GM18498 (cell line): ENCODE measurements at regions not wholly inside any gene's neighbourhood (a gene's known extent, or its start where the extent isn't known, plus 50 kb on each side); places are given as distances from the start of the nearest gene placed in this dataset.

Source experiments
- ATAC-seq: cut with Tn5 transposase; IDR thresholded peaks from one replicate; pipeline ENCODE4 v1.9.1; 2021; ENCODE audit warnings: mild to moderate bottlenecking, moderate library complexity; ENCODE audit not compliant: unreplicated experiment

- ATAC-seq = no peak
Measured at GRCh38 chr2:155100261-155100660, 401.8 kb downstream of the KCNJ3 start.

GRCh38 chr2:155099784-155100183 lies 401.3 kb downstream of the KCNJ3 start:
- no peak for ATAC-seq

DNA sequence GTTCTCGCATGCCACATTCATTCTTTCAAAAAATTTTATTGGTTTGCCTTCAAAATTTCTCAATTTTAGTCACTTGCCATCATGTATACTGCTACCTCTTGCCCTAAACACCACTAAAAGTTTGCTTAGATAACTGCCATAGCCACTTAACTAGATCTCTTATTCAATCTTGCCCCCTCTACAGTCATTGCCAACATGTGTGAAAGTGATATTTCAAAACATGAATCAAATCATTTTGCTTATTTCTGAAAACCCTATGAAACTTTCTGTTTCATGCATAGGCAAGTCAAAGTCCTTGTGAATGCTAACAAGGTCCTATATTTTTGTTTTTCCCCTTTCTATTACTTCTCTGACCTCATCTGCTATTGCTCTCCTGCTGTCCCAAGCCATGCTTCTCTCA lies 397.1 kb downstream of the KCNJ3 start:
- ATAC-seq = no peak

GRCh38 chr2:155080373-155080772 lies 381.9 kb downstream of the KCNJ3 start:
- ATAC-seq = no peak

- ATAC-seq = no peak
Measured at GRCh38 chr2:155070489-155070888, 372.0 kb downstream of the KCNJ3 start.

- ATAC-seq = no peak
Measured at GRCh38 chr2:155062922-155063258, 364.4 kb downstream of the KCNJ3 start.

- no peak for ATAC-seq
Measured at GRCh38 chr2:155062250-155062921, 363.9 kb downstream of the KCNJ3 start.

GRCh38 chr2:155060896-155061295 lies 362.4 kb downstream of the KCNJ3 start:
- ATAC-seq = no peak

DNA sequence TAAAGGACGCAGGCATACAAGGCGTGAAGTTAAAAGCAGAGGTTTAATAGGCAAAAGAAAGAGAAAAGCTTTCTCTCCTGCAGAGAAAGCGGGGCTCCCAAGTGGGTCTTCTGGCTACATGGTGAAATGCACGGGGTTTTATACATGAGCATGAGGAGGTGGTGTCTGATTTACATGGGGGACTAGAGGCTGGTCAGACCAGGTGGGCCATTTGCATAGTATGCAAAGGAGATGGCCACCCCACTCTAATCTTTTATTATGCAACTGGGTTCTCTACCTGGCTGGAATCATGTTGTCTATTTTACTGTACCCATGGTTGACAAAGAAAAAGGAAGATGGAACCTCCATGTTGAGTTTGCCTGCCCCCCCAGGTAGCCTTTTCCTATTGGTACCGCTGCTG lies 356.2 kb downstream of the KCNJ3 start:
- ATAC-seq = no peak

DNA sequence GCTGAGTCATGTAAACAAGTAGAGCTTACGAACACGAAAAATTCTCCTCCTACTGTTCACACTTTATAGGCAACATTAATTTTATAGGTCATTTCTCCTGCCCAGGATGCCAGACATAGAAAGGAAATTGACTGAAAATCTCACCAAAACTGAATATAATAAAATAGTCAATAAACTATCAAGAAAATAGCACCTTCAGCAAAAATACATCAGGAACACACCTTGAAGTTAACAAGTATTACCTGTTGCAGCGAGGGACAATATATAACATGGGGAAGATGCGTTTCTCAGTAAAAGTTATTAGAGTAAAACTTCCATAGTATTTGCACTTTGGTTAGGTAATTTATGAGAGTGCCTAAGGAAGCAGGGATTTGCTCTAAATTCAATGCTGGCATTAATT lies 344.6 kb downstream of the KCNJ3 start:
- no peak for ATAC-seq

DNA sequence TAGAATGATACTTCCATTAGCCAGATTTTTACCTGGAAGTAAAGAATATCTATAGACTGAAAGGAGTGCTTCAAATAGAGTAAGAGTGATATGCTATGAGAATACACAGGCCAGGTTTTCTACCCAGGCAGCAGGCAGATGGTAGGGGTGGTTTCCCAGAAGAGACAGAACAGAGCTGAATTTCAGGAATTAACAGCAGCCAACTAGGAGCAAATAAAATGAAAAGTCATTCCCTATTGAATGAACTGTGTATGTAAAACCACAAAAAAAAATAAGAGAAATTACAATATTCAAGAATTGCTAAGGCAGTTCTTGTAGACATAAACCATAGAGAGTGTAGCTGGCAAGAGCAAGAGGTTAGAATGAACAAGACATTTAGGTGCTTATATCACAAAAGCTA lies 336.8 kb downstream of the KCNJ3 start:
- no peak for ATAC-seq

- peak; percentile 85 for ATAC-seq
Measured at GRCh38 chr2:155033652-155034051, 335.2 kb downstream of the KCNJ3 start.

DNA sequence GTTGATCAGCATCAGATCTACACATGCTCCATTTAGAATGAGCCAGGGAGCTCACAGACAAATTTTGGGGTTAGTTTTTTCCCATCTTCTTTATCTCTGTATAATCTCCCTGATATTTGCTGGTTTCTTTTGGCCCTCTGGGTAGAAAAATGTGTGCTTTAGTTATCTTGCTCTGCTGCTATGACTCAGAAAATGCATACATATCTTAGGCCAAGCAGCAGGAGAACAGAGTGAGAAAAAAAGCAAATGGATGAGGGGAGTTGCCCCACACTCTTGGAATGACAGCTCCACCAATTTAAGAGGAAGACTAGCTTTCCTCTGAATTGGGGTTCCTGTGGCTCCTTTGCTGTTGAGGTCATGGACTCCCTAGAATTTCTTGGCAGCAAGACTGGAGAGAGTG lies 331.8 kb downstream of the KCNJ3 start:
- no peak for ATAC-seq

- no peak for ATAC-seq
Measured at GRCh38 chr2:155026651-155027174, 328.2 kb downstream of the KCNJ3 start.

- no peak for ATAC-seq
Measured at GRCh38 chr2:155023674-155024073, 325.2 kb downstream of the KCNJ3 start.

GRCh38 chr2:155022531-155022930 lies 324.0 kb downstream of the KCNJ3 start:
- ATAC-seq = no peak

- ATAC-seq = no peak
Measured at GRCh38 chr2:155021618-155022017, 323.1 kb downstream of the KCNJ3 start.

GRCh38 chr2:155020246-155020645 lies 321.8 kb downstream of the KCNJ3 start:
- ATAC-seq = no peak

GRCh38 chr2:155010925-155011324 lies 312.4 kb downstream of the KCNJ3 start:
- ATAC-seq = no peak

DNA sequence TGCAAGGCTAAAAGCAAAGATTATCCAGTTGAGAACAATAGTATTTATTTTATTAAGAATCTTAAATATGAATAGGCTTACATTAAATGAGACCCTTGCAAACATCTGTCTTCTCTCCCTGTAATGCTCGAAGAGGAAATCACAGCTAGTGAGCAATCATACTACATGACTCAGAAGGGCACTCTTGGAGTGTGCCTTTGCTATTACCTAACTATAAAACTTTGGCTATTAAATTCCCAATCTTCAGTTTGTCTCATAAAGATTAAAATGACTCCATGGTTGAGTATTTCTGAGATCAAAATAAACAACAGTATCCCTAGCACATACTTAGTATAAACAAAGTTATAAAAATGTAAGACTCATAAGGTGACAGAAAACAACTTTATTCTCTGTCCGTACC lies 296.9 kb downstream of the KCNJ3 start:
- no peak for ATAC-seq

DNA sequence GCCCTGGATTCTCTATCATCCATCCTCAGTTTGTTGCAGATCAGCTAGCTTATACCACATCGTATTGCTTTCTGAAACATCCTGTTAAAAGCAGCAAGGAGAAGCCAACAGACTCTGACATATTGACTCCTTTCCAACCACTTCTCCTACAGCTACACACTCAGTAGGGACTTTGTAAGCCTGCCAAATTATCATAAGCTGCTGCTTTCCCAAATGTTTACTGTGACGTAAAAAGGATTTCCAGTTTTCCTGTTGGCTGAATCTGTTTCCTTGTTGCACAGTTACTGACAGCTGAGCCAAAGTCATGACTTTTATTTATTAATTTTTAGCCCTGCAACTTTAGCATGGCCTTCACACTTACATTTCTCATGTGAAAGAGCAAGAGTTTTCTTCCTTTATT lies 294.3 kb downstream of the KCNJ3 start:
- no peak for ATAC-seq

DNA sequence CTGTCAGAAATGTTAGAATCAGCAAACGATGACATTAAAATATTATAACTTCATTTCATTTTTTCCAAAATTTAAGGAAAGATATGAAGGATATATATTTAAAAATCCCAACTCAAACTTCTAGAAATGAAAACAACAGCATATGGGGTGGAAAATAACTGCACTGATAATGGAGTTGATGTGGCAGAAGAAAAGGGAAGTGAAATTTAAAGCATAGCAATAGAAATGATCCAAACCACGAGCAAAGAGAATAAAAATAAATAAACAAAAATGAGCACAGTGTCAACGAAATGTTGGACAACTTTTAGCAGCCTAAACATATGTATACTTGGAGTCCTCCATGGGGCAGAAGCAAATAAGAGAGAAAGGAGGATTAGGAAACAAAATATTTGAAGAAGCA lies 280.2 kb downstream of the KCNJ3 start:
- ATAC-seq = peak; percentile 55

DNA sequence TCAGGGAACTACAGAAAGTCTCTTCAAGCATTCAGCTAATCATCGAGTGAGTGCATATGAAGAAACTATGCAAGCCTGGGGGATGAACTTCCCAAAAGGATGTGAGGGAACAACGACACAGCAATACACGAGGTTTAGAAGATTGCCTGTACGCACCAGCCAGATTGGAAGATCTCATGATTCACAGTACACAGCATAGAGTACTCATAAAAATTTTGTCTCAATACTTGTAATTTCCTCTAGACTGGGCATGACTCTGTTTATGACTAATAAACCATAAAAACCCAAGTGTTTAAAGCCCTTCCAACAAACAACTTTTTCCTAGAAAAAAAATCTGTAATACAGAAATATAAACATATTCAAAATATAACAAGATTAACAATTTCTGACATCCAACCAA lies 279.7 kb downstream of the KCNJ3 start:
- ATAC-seq = no peak
